ENCODE measurements at regions not wholly inside any gene's neighbourhood (a gene's known extent, or its start where the extent isn't known, plus 50 kb on each side); places are given as distances from the start of the nearest gene placed in this dataset.

- DNase-seq (ENCODE audit: low spot score): no peak
Observed at GRCh38 chr10:105982735-105983134, 1181.8 kb downstream of the SORCS1 start.

DNA sequence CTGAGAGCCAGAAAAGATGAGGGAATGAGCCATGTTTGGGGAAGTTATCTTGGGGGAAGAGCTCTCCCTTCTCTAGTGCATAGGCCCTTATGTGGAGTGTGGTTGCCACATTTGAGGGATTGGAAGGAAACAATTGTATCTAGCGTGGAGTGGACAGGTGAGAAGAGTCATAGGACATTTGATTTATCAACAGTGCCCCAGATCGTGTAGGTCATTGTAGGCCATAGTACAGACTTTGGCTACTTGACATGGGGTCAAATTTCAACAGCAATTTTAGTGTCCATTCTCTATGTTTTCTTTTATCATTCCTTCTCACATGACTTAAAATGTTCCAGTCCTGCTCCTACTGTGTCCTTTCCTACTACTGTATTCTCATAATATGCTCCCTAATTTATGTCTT lies 1182.8 kb downstream of the SORCS1 start:
- no peak for DNase-seq (ENCODE audit: low spot score)

- DNase-seq (ENCODE audit: low spot score): peak; percentile 49
Observed at GRCh38 chr10:105974803-105975456, 1189.6 kb downstream of the SORCS1 start.

DNA sequence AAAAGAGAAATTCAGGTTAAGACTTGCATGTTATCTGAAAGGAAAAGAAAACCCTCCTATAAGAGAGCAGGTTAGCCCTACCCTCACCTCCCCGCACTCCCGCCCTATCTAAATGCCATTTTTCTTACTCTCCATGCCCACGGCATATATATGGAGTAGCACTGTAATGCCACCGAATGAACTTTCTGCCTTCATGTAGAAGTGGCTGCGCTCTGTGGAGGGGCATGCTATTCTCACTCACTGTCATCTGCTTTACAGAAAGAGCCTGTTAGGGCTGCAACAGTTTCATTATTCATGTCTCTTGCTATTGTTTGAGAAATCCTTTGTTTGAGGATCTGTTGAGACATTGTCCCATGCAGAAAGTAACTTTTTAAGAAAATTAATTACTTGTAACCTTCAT lies 1190.6 kb downstream of the SORCS1 start:
- no peak for DNase-seq (ENCODE audit: low spot score)

GRCh38 chr10:105973360-105973759 lies 1191.1 kb downstream of the SORCS1 start:
- DNase-seq (ENCODE audit: low spot score): peak; percentile 23

DNA sequence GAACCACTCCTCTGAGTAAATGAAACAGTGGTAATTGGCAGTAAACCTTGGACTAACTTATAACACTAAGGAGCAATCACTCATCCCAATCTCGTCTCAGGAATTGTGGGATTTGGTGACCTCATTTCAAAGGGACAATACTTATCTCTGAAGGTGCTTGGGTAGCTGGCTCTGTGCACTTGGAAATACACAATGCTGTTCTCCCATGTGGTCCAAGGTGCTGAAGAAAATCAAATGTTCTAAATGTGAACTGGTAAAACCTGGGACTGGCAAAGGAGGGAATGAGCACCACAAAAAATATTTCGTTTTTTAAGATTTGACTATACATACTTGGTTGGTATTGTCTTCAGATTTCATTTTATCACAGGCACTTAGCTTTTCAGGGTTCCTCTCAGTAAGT lies 1193.0 kb downstream of the SORCS1 start:
- no peak for DNase-seq (ENCODE audit: low spot score)

GRCh38 chr10:105969884-105970377 lies 1194.6 kb downstream of the SORCS1 start:
- DNase-seq (ENCODE audit: low spot score): no peak

GRCh38 chr10:105968666-105969065 lies 1195.8 kb downstream of the SORCS1 start:
- no peak for DNase-seq (ENCODE audit: low spot score)

DNA sequence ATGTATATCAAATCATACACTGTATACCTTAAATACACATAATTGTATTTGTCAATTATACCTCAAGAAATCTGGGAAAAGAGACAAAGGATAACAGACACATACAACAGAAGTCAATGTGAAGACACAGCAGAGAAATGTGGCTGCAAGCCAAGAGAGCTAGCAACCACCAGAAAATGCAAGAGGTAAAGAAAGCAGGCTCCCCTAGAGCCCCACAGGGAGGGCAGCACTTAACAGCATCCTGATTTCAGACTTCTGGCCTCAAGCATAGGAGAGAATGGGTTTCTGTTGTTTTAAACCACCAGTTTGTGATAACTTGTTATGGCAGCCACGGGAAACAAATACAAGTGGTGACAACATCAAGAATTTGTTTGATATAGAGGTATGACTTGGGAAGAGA lies 1197.2 kb downstream of the SORCS1 start:
- DNase-seq (ENCODE audit: low spot score): no peak

- no peak for DNase-seq (ENCODE audit: low spot score)
Observed at GRCh38 chr10:105965141-105965540, 1199.4 kb downstream of the SORCS1 start.

DNA sequence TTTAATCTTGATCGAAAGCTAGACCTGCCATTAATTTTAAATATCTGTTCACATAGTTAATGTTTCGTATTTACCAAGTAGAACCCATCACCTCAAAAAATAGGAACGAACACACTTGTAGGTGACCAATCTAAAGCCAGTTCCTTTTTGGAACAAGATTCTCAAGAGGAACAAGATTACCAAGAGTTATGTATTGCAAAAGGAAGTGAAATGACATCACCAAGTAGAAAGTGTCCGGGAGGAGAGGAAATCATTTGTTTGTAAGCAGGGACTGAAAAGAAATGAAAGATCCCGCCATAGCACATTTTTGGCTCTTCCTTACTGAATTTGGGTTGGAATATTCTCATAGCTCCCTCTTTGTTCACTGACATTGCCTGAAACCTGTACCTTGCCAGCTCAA lies 1200.5 kb downstream of the SORCS1 start:
- no peak for DNase-seq (ENCODE audit: low spot score)

DNA sequence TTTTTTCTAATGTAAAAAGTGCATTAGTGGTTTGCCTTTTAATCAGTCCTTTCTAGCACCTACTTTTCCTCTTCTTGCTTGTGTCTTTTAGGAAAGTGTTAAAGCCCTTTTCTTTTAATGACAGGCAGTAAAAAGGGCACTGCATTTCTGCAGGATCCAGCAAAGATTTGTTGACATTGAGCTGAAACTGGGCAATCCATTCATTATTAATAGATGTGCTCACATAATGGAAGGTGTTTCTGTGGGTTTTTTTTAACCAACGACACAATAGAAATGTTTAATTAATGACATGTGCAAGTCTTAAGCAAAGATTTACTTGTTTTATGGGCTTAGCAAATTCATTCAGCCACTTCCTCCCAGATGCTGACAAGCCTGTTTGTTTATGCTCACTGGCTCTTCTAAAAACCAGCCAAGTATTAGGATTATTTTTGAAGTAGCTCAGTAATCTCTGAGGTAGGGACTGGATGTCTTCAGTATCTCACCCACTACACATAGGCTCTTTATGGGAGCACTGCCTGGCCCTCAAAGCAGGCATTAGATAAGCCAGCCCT lies 1201.1 kb downstream of the SORCS1 start:
- no peak for DNase-seq (ENCODE audit: low spot score)

- DNase-seq (ENCODE audit: low spot score): no peak
Observed at GRCh38 chr10:105956550-105956949, 1208.0 kb downstream of the SORCS1 start.

- no peak for DNase-seq (ENCODE audit: low spot score)
Observed at GRCh38 chr10:105953861-105954260, 1210.6 kb downstream of the SORCS1 start.

GRCh38 chr10:105953056-105953455 lies 1211.5 kb downstream of the SORCS1 start:
- DNase-seq (ENCODE audit: low spot score): no peak

GRCh38 chr10:105952153-105952552 lies 1212.4 kb downstream of the SORCS1 start:
- peak; percentile 36 for DNase-seq (ENCODE audit: low spot score)

- peak; percentile 66 for DNase-seq (ENCODE audit: low spot score)
Observed at GRCh38 chr10:105950410-105950809, 1214.1 kb downstream of the SORCS1 start.

- no peak for DNase-seq (ENCODE audit: low spot score)
Observed at GRCh38 chr10:105949721-105950120, 1214.8 kb downstream of the SORCS1 start.

DNA sequence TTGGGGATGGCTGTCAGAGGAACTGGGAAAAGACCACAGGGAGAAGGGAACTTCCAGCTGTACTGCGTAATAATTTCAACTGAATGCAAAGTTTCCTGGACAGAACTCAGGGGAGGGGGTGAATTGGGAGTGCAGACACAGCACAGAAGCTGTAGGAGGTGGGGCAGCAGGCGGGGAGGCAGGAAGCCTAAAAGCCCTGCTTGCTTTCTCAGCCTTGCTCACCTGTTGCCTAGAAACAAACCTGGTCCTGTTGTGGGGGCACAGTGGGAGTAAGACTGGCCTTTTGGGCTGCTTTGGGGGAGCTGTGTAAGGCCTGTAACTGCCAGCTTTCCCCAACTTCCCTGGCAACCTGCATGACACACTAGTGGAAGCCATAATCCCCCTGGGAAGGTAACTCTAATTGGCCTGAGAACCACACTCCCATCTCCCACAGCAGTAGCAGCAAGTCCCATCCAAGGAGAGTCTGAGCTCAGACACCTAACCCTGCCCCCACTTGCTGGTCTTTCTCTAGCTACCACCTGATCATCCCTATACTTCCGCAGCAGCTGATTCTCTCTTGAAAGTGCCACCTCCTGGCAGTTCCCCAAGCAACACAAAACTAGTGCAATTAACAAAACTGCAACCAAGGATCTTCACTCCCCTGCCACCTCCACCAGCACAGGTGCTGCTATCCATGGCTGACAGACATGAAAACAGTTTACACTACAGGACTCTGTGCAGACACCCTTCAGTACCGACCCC lies 1239.3 kb downstream of the SORCS1 start:
- DNase-seq (ENCODE audit: low spot score): no peak

DNA sequence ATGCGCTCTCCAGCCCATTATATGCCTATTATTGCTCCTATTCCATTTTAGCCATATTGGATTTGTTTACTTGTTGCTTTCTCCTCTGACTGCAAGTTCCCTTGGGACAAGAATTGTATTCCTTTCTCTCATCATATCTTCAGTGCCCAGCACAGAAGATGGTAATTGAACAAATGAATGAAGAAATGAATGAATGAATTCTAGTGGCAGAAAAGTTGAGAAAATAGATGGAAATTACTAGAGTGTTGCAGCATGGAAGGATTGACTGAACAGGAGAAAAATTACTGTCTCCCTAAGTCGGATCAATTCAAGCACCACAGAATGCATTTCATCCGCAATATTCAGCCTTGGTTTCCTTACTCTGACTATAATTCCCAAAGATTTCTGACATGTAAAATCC lies 1243.2 kb downstream of the SORCS1 start:
- DNase-seq (ENCODE audit: low spot score): no peak

DNA sequence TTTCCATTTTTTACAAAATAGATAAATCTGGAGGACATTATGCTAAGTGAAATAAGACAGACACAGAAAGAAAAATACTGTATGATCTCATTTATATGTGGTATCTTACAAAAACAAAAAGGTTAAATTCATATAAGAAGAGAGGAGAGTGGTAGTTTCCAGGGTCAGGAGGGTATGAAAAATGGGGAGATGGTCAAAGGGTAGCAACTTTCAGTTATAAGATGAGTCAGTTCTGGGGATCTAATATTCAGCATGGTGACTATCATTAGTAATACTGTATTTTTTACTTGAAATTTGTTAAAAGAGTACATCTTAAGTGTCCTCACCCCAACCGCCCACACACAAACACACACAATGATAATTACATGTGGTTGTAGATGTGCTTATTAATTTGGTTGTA lies 1250.1 kb downstream of the SORCS1 start:
- no peak for DNase-seq (ENCODE audit: low spot score)

GRCh38 chr10:105908701-105909100 lies 1255.8 kb downstream of the SORCS1 start:
- no peak for DNase-seq (ENCODE audit: low spot score)

GRCh38 chr10:105885495-105885894 lies 1244.4 kb downstream of the SORCS3 start:
- no peak for DNase-seq (ENCODE audit: low spot score)

Measured in AG20443 (cell line).